Cardiac muscle cell (in vitro differentiated cells and primary cell): ENCODE measurements at regions not wholly inside any gene's neighbourhood (a gene's known extent, or its start where the extent isn't known, plus 50 kb on each side); places are given as distances from the start of the nearest gene placed in this dataset.

Experiments used
- DNase-seq, 2 donors: peaks; one replicate each; pipeline versions ENCODE4 v3.0.0 to v3.0.0-alpha.2; 2010 to 2017; ENCODE audit warnings: low read depth in 1 of 2, low spot score in 1 of 2
- H3K27ac ChIP-seq: fragments of 200-600 bp; sonication (generic); 2 replicates; pipeline ENCODE4 v1.5.1; 2016
- H3K27me3 ChIP-seq: fragments of 200-600 bp; sonication (generic); 2 replicates; pipeline ENCODE4 v1.6.0; 2016; ENCODE audit warnings: control low read depth
- H3K36me3 ChIP-seq: fragments of 200-600 bp; sonication (generic); 2 replicates; pipeline ENCODE4 v1.5.1; 2016; ENCODE audit warnings: control low read depth
- H3K4me1 ChIP-seq: fragments of 200-600 bp; sonication (generic); 2 replicates; pipeline ENCODE4 v1.8.1; 2017; ENCODE audit warnings: low read depth, mild to moderate bottlenecking, mixed run types
- H3K4me3 ChIP-seq: fragments of 200-600 bp; sonication (generic); 2 replicates; pipeline ENCODE4 v1.5.1; 2016; ENCODE audit warnings: mild to moderate bottlenecking
- H3K9me3 ChIP-seq: fragments of 200-600 bp; sonication (generic); 2 replicates; pipeline ENCODE4 v1.5.1; 2017; ENCODE audit warnings: low read depth, mild to moderate bottlenecking, control low read depth
- TF ChIP-seq, protein P1 (sequence below): IDR thresholded peaks from 2 replicates; pipeline ENCODE4 v1.5.1; 2012; ENCODE audit warnings: low read depth, mild to moderate bottlenecking, low read length

DNA sequence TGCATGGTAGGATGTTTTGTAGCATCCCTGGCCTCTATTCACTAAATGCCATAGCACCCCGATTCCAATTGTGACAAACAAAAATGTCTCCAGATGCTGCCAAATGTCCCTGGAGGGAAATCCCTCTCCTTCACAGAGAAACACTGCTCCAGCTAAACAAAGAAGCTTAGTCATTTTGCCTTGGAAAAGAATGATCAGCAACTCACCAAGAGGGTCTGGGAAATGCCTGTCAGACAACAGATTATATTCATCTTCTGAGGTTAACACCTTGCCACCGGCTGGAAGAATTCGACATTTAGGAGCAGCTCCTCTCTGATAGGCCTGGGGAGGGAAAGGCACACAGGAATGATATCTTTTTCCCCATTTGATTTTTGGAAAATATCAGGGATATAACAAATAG, 84.4 kb downstream of the NIBAN1 start:
- no peaks in the 10 kb centered on the region for H3K9me3 ChIP-seq
- TF ChIP-seq, protein P1, sequence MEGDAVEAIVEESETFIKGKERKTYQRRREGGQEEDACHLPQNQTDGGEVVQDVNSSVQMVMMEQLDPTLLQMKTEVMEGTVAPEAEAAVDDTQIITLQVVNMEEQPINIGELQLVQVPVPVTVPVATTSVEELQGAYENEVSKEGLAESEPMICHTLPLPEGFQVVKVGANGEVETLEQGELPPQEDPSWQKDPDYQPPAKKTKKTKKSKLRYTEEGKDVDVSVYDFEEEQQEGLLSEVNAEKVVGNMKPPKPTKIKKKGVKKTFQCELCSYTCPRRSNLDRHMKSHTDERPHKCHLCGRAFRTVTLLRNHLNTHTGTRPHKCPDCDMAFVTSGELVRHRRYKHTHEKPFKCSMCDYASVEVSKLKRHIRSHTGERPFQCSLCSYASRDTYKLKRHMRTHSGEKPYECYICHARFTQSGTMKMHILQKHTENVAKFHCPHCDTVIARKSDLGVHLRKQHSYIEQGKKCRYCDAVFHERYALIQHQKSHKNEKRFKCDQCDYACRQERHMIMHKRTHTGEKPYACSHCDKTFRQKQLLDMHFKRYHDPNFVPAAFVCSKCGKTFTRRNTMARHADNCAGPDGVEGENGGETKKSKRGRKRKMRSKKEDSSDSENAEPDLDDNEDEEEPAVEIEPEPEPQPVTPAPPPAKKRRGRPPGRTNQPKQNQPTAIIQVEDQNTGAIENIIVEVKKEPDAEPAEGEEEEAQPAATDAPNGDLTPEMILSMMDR, result no peak
- no peak overlapping the region for H3K27ac ChIP-seq
- H3K27me3 ChIP-seq, result peaks cover 3% of the 10 kb centered on the region
- no peak overlapping the region for H3K4me3 ChIP-seq
- DNase-seq, result peak in 1 of 2 donors; percentile 22
- peaks cover 14% of the 10 kb centered on the region for H3K4me1 ChIP-seq
- no peaks in the 10 kb centered on the region for H3K36me3 ChIP-seq

DNA sequence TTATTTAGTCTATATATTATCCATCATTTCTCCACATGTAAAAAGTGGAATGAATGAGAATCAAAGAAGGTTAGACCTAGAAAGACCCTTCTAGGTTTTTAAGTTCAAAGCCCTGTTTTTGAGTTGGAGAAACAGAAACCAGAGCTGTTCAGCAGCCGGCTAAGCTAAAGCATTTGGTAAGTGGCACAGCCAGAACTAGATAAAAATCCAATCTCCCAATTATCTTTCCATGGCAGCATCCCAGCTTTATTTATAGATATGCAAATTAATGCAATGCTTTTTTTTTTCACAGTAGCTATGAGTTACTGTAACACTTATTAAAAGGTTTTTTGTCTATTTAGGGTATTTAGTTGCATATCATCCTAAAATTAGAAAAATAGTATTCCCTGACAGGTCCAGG, 85.1 kb downstream of the NIBAN1 start:
- H3K4me1 ChIP-seq, result peaks cover 14% of the 10 kb centered on the region
- H3K4me3 ChIP-seq, result no peak overlapping the region
- H3K27me3 ChIP-seq, result peaks cover 3% of the 10 kb centered on the region
- H3K36me3 ChIP-seq, result no peaks in the 10 kb centered on the region
- H3K27ac ChIP-seq, result no peak overlapping the region
- no peaks in the 10 kb centered on the region for H3K9me3 ChIP-seq
- TF ChIP-seq, protein P1, result no peak
- no peak for DNase-seq

DNA sequence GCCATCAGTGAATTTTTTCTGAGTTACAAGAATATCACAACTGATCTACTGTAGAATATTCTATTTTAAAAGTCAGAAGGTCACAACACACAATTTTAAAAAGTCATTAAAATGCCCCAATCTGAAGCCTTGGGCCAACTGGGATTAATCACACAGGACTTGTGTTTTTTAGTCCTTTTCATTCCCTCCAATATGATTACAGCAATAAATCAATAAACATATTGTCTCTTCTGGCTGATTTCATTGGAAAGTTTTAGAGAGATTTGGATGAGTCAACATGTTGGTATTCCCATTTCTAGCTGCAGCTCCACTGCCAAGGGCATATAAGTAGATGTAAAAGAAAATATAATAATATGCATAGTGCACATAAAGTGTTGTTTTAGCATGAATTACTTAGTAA, 85.8 kb downstream of the NIBAN1 start:
- Histone ChIP-seq H3K9me3 (no peaks in the 10 kb centered on the region), H3K4me1 (peaks cover 14% of the 10 kb centered on the region), H3K36me3 (no peaks in the 10 kb centered on the region), H3K27ac (no peak overlapping the region), H3K27me3 (peaks cover under 1% of the 10 kb centered on the region), H3K4me3 (no peak overlapping the region)
- DNase-seq, result peak in 1 of 2 donors; percentile 53
- TF ChIP-seq, protein P1, result no peak

DNA sequence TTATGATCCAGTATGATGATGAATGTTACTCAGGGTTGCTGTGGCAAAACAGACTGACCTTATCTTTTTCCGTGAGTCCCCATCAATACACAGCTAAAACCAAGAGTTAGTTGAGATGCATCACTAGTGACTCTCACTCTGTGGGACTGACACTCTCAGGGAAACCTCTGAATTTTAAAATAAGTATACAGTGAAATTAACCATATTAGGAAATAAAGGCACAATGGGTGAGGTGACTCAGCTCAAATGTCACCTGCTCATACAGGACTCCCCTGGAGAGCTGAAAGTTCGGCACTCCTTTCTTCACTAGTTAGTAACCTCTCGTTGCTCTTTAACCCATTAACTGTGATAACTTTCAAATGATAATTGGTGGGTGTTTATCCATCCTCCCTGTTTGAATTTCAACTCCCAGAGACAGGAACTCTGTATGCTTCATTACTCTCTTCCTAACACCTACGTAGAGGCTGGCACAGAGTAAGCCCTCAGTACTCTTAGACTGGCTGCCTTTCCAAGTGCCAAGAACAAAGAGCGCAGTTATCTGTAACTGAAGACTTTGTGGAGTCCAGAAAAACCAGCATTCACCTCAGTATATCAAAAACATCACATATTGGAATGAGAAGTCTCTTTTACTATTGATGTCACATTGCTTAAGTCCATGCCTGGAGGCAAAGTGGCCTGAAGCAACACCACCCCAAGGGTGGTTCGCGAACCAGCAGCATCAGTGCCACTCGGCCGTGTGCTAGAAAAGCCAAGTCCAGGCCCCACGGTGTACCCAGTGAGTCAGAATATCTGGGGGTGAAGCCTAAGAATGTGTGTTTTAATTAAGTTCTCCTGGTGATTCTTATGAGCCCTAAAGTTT, 91.1 kb downstream of the NIBAN1 start:
- Histone ChIP-seq H3K27me3 (no peaks in the 10 kb centered on the region), H3K4me1 (no peaks in the 10 kb centered on the region), H3K4me3 (no peak overlapping the region), H3K36me3 (no peaks in the 10 kb centered on the region), H3K27ac (no peak overlapping the region), H3K9me3 (no peaks in the 10 kb centered on the region)
- no peak for DNase-seq
- TF ChIP-seq, protein P1, result no peak

DNA sequence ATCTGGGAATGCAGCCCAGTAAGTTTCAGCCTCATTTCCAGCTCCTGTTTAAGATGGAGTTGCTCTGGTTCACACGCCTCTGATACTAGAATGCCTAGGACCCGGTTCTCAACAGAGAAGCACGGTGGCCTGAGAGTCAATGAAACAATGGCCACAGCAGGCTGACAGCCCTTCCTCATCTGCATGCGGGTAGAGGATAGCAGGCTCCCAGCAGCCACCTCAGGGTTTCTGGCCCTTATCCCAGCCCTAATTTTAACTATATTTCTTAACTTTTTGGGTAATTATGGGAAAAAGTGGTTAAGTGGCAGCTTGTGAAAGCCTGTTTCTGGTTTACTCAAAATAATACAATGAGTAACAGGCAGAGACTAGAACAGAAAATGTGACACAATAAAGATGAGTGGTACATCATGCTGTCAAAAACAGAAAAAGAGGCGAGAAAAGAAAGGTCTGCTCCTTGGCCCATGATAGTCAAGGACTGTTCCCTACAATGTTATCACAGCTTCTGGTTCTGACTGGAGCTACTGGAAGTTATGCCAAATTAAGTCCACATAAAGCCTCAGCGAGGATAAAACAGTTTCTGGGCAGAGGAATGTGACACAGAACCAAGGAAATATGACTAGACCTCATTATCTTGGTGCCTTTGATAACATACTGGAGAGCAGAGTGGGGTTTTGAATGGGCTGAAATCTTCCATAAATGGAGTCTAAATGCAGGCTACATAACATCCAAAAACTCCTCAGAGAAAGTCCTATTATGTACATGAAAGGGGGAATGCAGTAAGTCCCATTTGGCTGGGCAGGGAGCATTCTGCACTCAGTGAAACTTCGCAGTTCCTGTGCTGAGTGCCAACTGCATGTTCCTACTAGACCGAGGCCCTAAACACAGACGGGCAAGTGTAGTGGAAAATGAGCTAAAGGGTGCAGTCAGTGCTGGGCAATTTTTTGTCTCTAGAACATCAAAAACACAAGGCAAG, 92.1 kb downstream of the NIBAN1 start:
- no peaks in the 10 kb centered on the region for H3K27me3 ChIP-seq
- H3K4me1 ChIP-seq, result no peaks in the 10 kb centered on the region
- no peak overlapping the region for H3K4me3 ChIP-seq
- DNase-seq, result peak in 1 of 2 donors; percentile 93
- no peak overlapping the region for H3K27ac ChIP-seq
- H3K9me3 ChIP-seq, result no peaks in the 10 kb centered on the region
- no peaks in the 10 kb centered on the region for H3K36me3 ChIP-seq
- TF ChIP-seq, protein P1, result no peak
